ENCODE measurements at regions not wholly inside any gene's neighbourhood (a gene's known extent, or its start where the extent isn't known, plus 50 kb on each side); places are given as distances from the start of the nearest gene placed in this dataset.

GRCh38 chr18:41391616-41392595, 563.1 kb upstream of the PIK3C3 start:
- no peaks in the 10 kb centered on the region for H3K36me3 Mint-ChIP-seq (ENCODE audit: low read depth)
- H3K4me3 Mint-ChIP-seq: no peak overlapping the region
- no peaks in the 10 kb centered on the region for H3K9me3 Mint-ChIP-seq
- DNase-seq (ENCODE audit: low spot score): no peak
- H3K27me3 Mint-ChIP-seq (ENCODE audit: insufficient read depth): no peaks in the 10 kb centered on the region
- intact Hi-C loops (cut with micrococcal nuclease): no loop called here
- H3K27ac Mint-ChIP-seq: no peak overlapping the region
- no peaks in the 10 kb centered on the region for H3K4me1 Mint-ChIP-seq (ENCODE audit: low read depth)

GRCh38 chr18:41390309-41390708, 564.7 kb upstream of the PIK3C3 start:
- Mint-ChIP-seq H3K4me3 (no peak overlapping the region), H3K36me3 (ENCODE audit: low read depth) (no peaks in the 10 kb centered on the region), H3K27me3 (ENCODE audit: insufficient read depth) (no peaks in the 10 kb centered on the region), H3K9me3 (no peaks in the 10 kb centered on the region), H3K4me1 (ENCODE audit: low read depth) (no peaks in the 10 kb centered on the region), H3K27ac (no peak overlapping the region)
- intact Hi-C loops (cut with micrococcal nuclease): no loop called here
- no peak for DNase-seq (ENCODE audit: low spot score)

- no peak overlapping the region for H3K4me3 Mint-ChIP-seq
- intact Hi-C loops (cut with micrococcal nuclease): no loop called here
- DNase-seq (ENCODE audit: low spot score): no peak
- no peaks in the 10 kb centered on the region for H3K27me3 Mint-ChIP-seq (ENCODE audit: insufficient read depth)
- no peaks in the 10 kb centered on the region for H3K4me1 Mint-ChIP-seq (ENCODE audit: low read depth)
- H3K36me3 Mint-ChIP-seq (ENCODE audit: low read depth): no peaks in the 10 kb centered on the region
- H3K27ac Mint-ChIP-seq: no peak overlapping the region
- H3K9me3 Mint-ChIP-seq: peaks cover 14% of the 10 kb centered on the region
Observed at GRCh38 chr18:41378598-41378997, 576.4 kb upstream of the PIK3C3 start.

GRCh38 chr18:41373612-41374011, 581.4 kb upstream of the PIK3C3 start:
- no peaks in the 10 kb centered on the region for H3K27me3 Mint-ChIP-seq (ENCODE audit: insufficient read depth)
- no peak overlapping the region for H3K27ac Mint-ChIP-seq
- intact Hi-C loops (cut with micrococcal nuclease): no loop called here
- no peaks in the 10 kb centered on the region for H3K36me3 Mint-ChIP-seq (ENCODE audit: low read depth)
- H3K4me1 Mint-ChIP-seq (ENCODE audit: low read depth): no peaks in the 10 kb centered on the region
- no peak overlapping the region for H3K4me3 Mint-ChIP-seq
- no peak for DNase-seq (ENCODE audit: low spot score)
- H3K9me3 Mint-ChIP-seq: peaks cover 17% of the 10 kb centered on the region

- no peak for DNase-seq (ENCODE audit: low spot score)
- Mint-ChIP-seq H3K36me3 (ENCODE audit: low read depth) (no peaks in the 10 kb centered on the region), H3K4me1 (ENCODE audit: low read depth) (no peaks in the 10 kb centered on the region), H3K9me3 (peaks cover 12% of the 10 kb centered on the region), H3K27me3 (ENCODE audit: insufficient read depth) (no peaks in the 10 kb centered on the region), H3K4me3 (no peak overlapping the region), H3K27ac (no peak overlapping the region)
- intact Hi-C loops (cut with micrococcal nuclease): no loop called here
Observed at GRCh38 chr18:41372046-41372665, 582.9 kb upstream of the PIK3C3 start.

- no peaks in the 10 kb centered on the region for H3K36me3 Mint-ChIP-seq (ENCODE audit: low read depth)
- H3K9me3 Mint-ChIP-seq: peaks cover 12% of the 10 kb centered on the region
- H3K4me3 Mint-ChIP-seq: no peak overlapping the region
- no peaks in the 10 kb centered on the region for H3K27me3 Mint-ChIP-seq (ENCODE audit: insufficient read depth)
- H3K27ac Mint-ChIP-seq: no peak overlapping the region
- H3K4me1 Mint-ChIP-seq (ENCODE audit: low read depth): no peaks in the 10 kb centered on the region
- intact Hi-C loops (cut with micrococcal nuclease): no loop called here
- no peak for DNase-seq (ENCODE audit: low spot score)
Observed at GRCh38 chr18:41371156-41372045, 583.6 kb upstream of the PIK3C3 start.

- intact Hi-C loops (cut with micrococcal nuclease): no loop called here
- Mint-ChIP-seq H3K9me3 (peaks cover 12% of the 10 kb centered on the region), H3K4me1 (ENCODE audit: low read depth) (no peaks in the 10 kb centered on the region), H3K27ac (no peak overlapping the region), H3K4me3 (no peak overlapping the region), H3K27me3 (ENCODE audit: insufficient read depth) (no peaks in the 10 kb centered on the region), H3K36me3 (ENCODE audit: low read depth) (no peaks in the 10 kb centered on the region)
- no peak for DNase-seq (ENCODE audit: low spot score)
Observed at GRCh38 chr18:41370740-41371139, 584.3 kb upstream of the PIK3C3 start.

GRCh38 chr18:41357708-41358107, 597.3 kb upstream of the PIK3C3 start:
- Mint-ChIP-seq H3K36me3 (ENCODE audit: low read depth) (no peaks in the 10 kb centered on the region), H3K27me3 (ENCODE audit: insufficient read depth) (no peaks in the 10 kb centered on the region), H3K4me1 (ENCODE audit: low read depth) (no peaks in the 10 kb centered on the region), H3K4me3 (no peak overlapping the region), H3K27ac (no peak overlapping the region), H3K9me3 (peaks cover 17% of the 10 kb centered on the region)
- no peak for DNase-seq (ENCODE audit: low spot score)
- intact Hi-C loops (cut with micrococcal nuclease): no loop called here

GRCh38 chr18:41353777-41354528, 601.1 kb upstream of the PIK3C3 start:
- H3K27ac Mint-ChIP-seq: no peak overlapping the region
- intact Hi-C loops (cut with micrococcal nuclease): no loop called here
- H3K9me3 Mint-ChIP-seq: peaks cover 12% of the 10 kb centered on the region
- H3K36me3 Mint-ChIP-seq (ENCODE audit: low read depth): no peaks in the 10 kb centered on the region
- H3K27me3 Mint-ChIP-seq (ENCODE audit: insufficient read depth): no peaks in the 10 kb centered on the region
- no peaks in the 10 kb centered on the region for H3K4me1 Mint-ChIP-seq (ENCODE audit: low read depth)
- no peak for DNase-seq (ENCODE audit: low spot score)
- H3K4me3 Mint-ChIP-seq: no peak overlapping the region

- H3K36me3 Mint-ChIP-seq (ENCODE audit: low read depth): no peaks in the 10 kb centered on the region
- DNase-seq (ENCODE audit: low spot score): no peak
- intact Hi-C loops (cut with micrococcal nuclease): no loop called here
- no peak overlapping the region for H3K27ac Mint-ChIP-seq
- no peak overlapping the region for H3K4me3 Mint-ChIP-seq
- H3K4me1 Mint-ChIP-seq (ENCODE audit: low read depth): no peaks in the 10 kb centered on the region
- no peaks in the 10 kb centered on the region for H3K27me3 Mint-ChIP-seq (ENCODE audit: insufficient read depth)
- H3K9me3 Mint-ChIP-seq: no peaks in the 10 kb centered on the region
Observed at GRCh38 chr18:41351430-41351829, 603.6 kb upstream of the PIK3C3 start.

GRCh38 chr18:41347057-41347456, 608.0 kb upstream of the PIK3C3 start:
- Mint-ChIP-seq H3K9me3 (peaks cover 11% of the 10 kb centered on the region), H3K36me3 (ENCODE audit: low read depth) (no peaks in the 10 kb centered on the region)
- intact Hi-C loops (cut with micrococcal nuclease): no loop called here

GRCh38 chr18:41343808-41344207, 611.2 kb upstream of the PIK3C3 start:
- H3K4me1 Mint-ChIP-seq (ENCODE audit: low read depth): no peaks in the 10 kb centered on the region
- H3K4me3 Mint-ChIP-seq: no peak overlapping the region
- no peak overlapping the region for H3K27ac Mint-ChIP-seq
- peaks cover 16% of the 10 kb centered on the region for H3K9me3 Mint-ChIP-seq
- no peaks in the 10 kb centered on the region for H3K36me3 Mint-ChIP-seq (ENCODE audit: low read depth)
- no peak for DNase-seq (ENCODE audit: low spot score)
- intact Hi-C loops (cut with micrococcal nuclease): no loop called here
- H3K27me3 Mint-ChIP-seq (ENCODE audit: insufficient read depth): no peaks in the 10 kb centered on the region

More at GRCh38 chr18:41347057-41347456, 608.0 kb upstream of the PIK3C3 start:
- no peak overlapping the region for H3K27ac Mint-ChIP-seq
- H3K27me3 Mint-ChIP-seq (ENCODE audit: insufficient read depth): no peaks in the 10 kb centered on the region
- no peaks in the 10 kb centered on the region for H3K4me1 Mint-ChIP-seq (ENCODE audit: low read depth)
- no peak overlapping the region for H3K4me3 Mint-ChIP-seq
- DNase-seq (ENCODE audit: low spot score): no peak

Data from activated T-helper 1 cell treated with anti-CD3 and anti-CD28 coated beads, Interleukin-12 subunit alpha, Interleukin-12 subunit beta, Interleukin-2, Interleukin-4 antibody, amounts not matched to agents 30 ng/mL and 10 ng/mL and 1 ng/mL, durations not matched to agents 14 hours and 24 hours and 36 hours (primary cell).